Right ventricle myocardium inferior (tissue), 1 donor: ENCODE measurements at regions not wholly inside any gene's neighbourhood (a gene's known extent, or its start where the extent isn't known, plus 50 kb on each side); places are given as distances from the start of the nearest gene placed in this dataset.
"Not testable (repeated sequence)": the region's sequence is repeated elsewhere in the genome, so short reads cannot be mapped to it uniquely, and the experiment has no call there.

ENCODE experiments used
- ATAC-seq: fragments of 200-7000 bp; cut with Tn5 transposase; one replicate; pipeline ENCODE4 v1.9.1; 2020; ENCODE audit warnings: mild to moderate bottlenecking, moderate library complexity
- DNase-seq: peaks from one replicate; pipeline ENCODE4 v3.0.0; 2021; ENCODE audit errors: missing footprints
- intact Hi-C: fragments of 100-400 bp; cut with DNase I; formaldehyde crosslinking; loops from one replicate; pipeline ENCODE4 v1.11.0; 2022
- donor health status: DM: no; HTN: yes; CAD: no; lungs with severe emphysema.

- DNase-seq, result no peak
- no peak for ATAC-seq
- intact Hi-C loops, result no loop called here
Measured at GRCh38 chr2:241975593-241976284, 106.2 kb downstream of the RTP5 start.

- intact Hi-C loops, result no loop called here
- DNase-seq, result no peak
- ATAC-seq, result no peak
Measured at GRCh38 chr2:241976296-241976695, 106.8 kb downstream of the RTP5 start.

- ATAC-seq, result no peak
- no peak for DNase-seq
- intact Hi-C loops, result no loop called here
Measured at GRCh38 chr2:241977557-241978300, 108.2 kb downstream of the RTP5 start.

GRCh38 chr2:241978670-241979069 lies 109.1 kb downstream of the RTP5 start:
- DNase-seq (no peak), ATAC-seq (no peak)
- intact Hi-C loops, result no loop called here

- intact Hi-C loops, result no loop called here
- DNase-seq (no peak), ATAC-seq (no peak)
Measured at GRCh38 chr2:241980193-241980592, 110.7 kb downstream of the RTP5 start.

GRCh38 chr2:241981076-241981700 lies 111.7 kb downstream of the RTP5 start:
- ATAC-seq (no peak), DNase-seq (no peak)
- intact Hi-C loops, result no loop called here

GRCh38 chr2:241982706-241983570 lies 113.4 kb downstream of the RTP5 start:
- no peak for DNase-seq
- intact Hi-C loops, result no loop called here
- no peak for ATAC-seq

- intact Hi-C loops, result no loop called here
- no peak for ATAC-seq
- DNase-seq, result no peak
Measured at GRCh38 chr2:241983571-241984270, 114.2 kb downstream of the RTP5 start.

- ATAC-seq, result no peak
- no peak for DNase-seq
- intact Hi-C loops, result no loop called here
Measured at GRCh38 chr2:241984271-241984655, 114.7 kb downstream of the RTP5 start.

- intact Hi-C loops, result no loop called here
- ATAC-seq (no peak), DNase-seq (no peak)
Measured at GRCh38 chr2:241984658-241985057, 115.1 kb downstream of the RTP5 start.

- DNase-seq, ATAC-seq, intact Hi-C loops: not testable (repeated sequence)
Measured at GRCh38 chr2:241985161-241985985, 115.8 kb downstream of the RTP5 start.

GRCh38 chr2:241985986-241986329 lies 116.4 kb downstream of the RTP5 start:
- ATAC-seq (no peak), DNase-seq (no peak)
- intact Hi-C loops, result no loop called here

- DNase-seq (no peak), ATAC-seq (no peak)
Measured at GRCh38 chr2:241986836-241987641, 117.5 kb downstream of the RTP5 start.

GRCh38 chr2:241987726-241988125 lies 118.2 kb downstream of the RTP5 start:
- DNase-seq (no peak), ATAC-seq (no peak)
- intact Hi-C loops, result no loop called here

More at GRCh38 chr2:241986836-241987641, 117.5 kb downstream of the RTP5 start:
- intact Hi-C loops, result no loop called here

- no peak for ATAC-seq
- intact Hi-C loops, result no loop called here
- no peak for DNase-seq
Measured at GRCh38 chr2:241988146-241988545, 118.6 kb downstream of the RTP5 start.

GRCh38 chr2:241989074-241989473 lies 119.5 kb downstream of the RTP5 start:
- intact Hi-C loops, result no loop called here
- no peak for DNase-seq
- no peak for ATAC-seq

- intact Hi-C loops, result no loop called here
- ATAC-seq (no peak), DNase-seq (no peak)
Measured at GRCh38 chr2:241990466-241990865, 120.9 kb downstream of the RTP5 start.
